NCI-H1092 (cell line): ENCODE measurements at regions not wholly inside any gene's neighbourhood (a gene's known extent, or its start where the extent isn't known, plus 50 kb on each side); places are given as distances from the start of the nearest gene placed in this dataset.
"Not testable (repeated sequence)": the region's sequence is repeated elsewhere in the genome, so short reads cannot be mapped to it uniquely, and the experiment has no call there.

ENCODE experiments used
- DNase-seq: peaks from one replicate; lab custom pipeline; 2025; lab: John Stamatoyannopoulos, UW

DNA sequence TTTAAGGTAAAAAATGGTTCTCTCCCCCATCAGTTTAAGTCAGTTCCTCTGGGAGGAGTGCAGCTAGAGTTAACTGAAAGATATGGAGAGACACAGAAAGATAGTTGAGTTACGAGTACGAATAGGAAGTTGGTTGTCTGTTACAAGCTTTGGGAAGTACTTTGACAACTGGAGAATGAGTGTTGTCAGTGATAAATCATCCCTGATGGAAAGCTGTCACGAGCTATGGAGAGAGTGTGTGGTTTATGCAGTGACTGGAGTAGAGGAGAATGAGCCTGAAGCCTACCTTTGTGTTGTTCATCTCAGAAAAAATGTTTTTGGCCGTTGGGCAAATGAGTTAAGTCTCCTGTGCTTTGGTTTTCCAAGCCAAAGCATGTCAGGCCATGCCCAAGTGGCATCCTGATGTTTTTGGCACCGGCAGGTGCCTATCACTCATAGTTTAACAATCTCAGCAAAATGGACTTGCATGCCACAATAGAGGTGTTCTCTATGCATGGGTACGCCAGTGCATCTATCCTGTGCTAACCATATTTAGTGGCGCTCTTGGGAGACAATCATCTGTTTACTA is 350.2 kb downstream of the IRS2 start:
- DNase-seq, result no peak

DNA sequence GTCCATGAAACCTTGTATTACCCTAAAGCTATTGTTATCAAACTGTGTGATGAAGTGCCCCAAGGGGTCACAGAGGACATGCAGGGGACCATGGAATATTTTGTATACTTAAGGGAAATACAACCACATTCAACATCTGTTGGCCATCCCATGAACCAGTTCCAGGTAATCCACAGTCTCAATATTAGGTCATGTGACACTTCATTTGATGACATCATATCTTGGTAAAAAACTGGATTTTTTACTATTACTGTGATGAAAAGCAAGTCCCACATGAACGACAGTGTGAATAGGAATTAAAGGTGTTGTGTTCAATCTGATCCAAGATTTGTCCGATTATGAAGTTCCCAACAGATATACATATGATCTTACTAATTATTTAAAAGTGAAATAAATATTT is 355.2 kb downstream of the IRS2 start:
- no peak for DNase-seq

DNA sequence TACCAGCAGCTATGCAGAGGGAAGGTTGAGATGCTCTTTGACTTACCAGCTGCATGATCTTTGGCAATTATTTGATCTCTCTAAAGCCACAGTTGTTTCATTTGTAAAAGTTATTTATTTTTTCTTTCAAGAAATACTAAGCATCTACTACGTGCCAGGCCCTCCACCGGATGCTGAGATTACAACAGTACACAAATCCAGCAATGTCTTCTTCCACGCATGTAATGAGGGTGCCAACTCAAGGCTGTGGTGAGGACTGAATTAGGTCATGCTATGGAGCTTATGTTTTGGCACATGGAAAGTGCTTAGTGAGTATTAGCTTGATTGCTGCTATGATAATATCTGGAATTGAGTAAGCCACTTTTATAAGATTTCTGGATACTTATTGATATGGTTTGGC is 358.2 kb downstream of the IRS2 start:
- no peak for DNase-seq

DNA sequence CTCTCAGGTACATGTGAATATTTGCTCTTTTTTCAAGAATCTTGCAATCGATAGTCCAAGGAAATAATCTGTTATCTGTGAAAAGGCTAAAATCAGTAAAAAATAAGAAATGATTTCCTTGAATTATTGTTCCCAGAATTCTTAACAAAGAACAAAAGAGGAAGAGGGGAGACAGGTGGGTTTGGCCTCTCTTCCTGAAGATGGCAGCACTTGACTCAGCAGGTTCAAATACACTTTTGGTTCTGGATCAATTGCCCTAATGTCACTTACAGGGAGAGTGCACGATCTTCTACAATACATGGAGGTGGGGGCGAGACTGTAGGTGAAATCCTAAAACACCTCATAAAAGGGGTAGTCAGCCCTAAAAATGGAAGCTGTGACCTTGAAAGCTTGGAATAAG is 358.7 kb downstream of the IRS2 start:
- DNase-seq, result no peak

DNA sequence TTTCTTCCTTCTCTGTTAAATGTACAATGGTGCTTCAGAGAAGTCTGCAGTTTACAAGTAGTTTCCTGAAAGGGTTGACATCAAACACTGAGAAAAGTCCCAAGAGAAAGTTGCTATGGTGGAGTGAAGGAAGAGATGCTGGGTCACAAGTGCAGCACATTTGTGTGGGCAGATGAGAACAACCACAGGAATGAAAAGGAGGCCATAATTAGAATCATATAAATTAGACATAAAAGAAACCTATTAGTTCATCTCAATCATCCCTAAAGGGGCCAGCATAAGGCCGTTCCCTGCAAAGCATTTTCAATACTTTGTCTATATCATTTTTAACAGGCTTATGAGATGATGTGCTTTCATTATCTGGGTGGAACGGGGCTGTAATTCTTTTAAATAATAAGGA is 359.2 kb downstream of the IRS2 start:
- no peak for DNase-seq

DNA sequence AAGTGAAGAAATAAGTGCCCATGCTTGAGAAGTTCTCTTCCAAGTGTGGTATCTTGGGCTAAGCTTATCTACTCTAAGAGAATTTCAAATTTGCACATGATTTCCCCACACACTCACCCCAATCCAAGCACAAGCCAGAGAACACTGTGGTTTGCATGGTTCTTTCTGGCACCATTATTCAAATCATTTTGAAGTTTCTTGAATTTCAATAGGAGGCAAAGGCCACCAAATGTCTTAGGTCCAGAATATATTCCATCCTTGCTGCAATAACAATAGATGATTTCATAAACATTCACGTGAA is 359.7 kb downstream of the IRS2 start:
- DNase-seq, result no peak

DNA sequence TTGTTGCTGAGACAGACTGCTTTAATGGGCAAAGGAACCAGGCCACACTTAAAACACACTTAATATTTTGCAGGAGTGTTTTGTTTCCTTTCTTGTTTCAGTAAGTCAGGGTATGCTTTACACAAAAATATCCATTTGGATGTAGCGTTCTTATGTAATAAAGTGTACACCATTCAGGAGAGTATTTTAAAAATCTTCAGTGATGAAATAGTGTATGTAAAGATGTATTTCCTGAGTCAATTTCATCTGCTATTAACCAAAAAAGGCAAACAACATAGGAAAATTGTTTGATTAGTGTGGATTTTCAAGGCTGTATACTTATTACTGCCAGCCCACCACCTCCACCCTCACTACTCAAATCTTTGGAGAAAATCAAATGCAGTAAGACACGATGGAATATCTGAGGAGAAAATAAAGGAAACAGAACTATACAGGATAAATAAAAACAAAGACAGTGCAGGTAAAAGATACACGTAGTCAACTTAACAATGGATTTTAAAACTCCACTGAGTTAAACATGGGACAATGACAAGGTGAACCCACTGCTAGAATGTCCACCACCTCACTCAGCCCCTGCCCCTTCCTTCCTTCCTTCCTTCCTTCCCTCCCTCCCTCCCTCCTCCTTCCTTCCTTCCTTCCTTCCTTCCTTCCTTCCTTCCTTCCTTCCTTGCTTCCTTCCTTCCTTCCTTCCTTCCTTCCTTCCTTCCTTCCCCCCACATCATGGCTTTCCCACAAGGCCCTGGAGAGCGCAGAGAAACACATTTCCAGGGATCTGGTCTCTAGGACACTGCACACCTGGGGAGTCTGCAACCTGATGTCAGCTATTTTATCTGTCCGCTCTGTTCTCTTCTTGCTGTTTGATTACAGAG is 360.3 kb downstream of the IRS2 start:
- no peak for DNase-seq

DNA sequence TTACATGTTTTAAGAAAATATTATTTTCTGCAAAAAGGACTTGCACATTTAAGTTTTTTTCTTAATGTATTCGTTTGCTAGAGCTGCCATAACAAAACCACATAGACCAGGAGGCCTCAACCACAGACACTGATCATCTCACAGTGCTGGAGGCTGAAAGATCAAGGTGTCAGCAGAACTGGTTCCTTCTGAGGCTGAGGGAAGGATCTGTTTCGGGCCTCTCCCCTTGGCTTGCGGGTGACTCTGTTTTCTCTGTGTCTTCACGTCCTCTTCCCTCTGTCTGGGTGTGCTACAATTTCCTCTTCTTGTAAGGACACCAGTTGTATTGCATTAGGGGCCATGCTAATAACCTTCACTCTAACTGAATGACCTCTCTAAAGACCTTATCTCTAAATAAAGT is 364.2 kb downstream of the IRS2 start:
- DNase-seq, result no peak

DNA sequence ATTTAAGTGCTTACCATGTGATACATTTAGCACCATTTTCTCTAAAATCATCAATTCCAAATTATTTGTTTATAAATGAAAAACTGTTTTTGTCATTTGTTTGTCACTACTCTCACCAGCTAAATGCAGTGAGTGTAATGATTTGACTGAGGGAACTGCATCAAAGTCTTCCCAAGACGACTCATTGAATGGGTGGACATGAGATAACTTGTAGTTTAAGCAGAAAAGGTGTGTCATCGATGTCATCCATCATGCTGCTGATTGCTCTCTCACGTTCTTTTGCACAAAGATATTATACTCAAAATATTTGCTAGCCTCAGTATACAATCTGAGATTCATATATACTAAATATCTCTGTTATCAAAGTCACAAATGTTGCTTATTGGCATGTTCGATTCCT is 366.5 kb downstream of the IRS2 start:
- DNase-seq, result no peak

DNA sequence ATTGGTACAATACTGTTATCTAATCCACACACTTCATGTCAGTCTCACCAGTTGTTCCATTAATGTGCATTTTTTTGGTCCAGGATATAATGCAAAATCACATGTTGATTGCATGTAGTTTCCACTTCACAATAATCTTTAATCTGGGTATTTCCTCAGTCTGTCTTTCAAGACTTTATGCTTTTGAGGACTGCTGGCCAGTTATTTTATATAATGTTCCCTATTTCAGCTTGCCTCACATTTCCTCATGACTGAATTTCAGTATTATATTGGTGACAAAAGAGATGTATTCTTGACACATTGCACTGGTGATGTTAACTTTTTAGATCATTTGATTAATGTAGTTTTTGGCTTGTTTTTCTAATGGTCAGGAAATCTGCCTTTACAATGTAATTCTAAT is 368.3 kb downstream of the IRS2 start:
- DNase-seq, result no peak

DNA sequence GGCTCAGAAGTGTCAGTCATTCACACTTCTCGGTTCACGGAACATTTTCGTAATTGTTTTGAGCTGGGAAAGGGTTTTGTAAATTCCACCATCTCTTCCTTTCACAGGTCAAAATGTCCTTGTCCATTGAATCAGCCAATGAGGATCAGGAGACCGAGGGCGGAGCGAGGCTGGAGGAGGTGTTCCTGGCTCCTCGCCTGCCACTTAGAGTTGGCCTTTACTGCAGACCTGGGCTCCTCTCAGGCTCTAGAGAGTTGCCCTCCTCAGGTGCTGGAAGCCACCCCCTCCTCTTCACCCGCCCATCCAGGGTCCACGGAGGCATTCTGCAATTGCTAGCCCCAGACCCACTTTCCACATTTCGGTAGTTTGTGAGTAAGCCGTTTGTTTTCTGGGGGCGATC is 370.4 kb downstream of the IRS2 start:
- no peak for DNase-seq

DNA sequence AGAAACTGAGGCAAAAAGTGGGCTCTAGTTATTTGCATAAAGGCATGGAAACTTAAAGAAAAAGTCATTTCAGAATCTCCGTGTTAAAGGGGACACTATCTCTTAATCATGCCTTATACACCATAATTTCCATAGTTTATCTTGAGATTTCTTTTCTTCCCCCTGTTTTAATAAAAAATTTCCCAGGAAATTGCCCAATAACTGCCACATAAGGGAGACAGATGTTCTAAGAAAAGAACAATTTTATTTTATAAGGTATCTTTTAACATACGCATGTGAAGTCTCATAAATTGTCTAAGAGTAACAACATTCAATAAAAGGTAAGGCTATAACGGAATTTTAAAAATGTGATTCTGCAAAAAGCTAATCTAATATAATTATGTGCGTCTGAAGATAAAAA is 371.3 kb downstream of the IRS2 start:
- no peak for DNase-seq

DNA sequence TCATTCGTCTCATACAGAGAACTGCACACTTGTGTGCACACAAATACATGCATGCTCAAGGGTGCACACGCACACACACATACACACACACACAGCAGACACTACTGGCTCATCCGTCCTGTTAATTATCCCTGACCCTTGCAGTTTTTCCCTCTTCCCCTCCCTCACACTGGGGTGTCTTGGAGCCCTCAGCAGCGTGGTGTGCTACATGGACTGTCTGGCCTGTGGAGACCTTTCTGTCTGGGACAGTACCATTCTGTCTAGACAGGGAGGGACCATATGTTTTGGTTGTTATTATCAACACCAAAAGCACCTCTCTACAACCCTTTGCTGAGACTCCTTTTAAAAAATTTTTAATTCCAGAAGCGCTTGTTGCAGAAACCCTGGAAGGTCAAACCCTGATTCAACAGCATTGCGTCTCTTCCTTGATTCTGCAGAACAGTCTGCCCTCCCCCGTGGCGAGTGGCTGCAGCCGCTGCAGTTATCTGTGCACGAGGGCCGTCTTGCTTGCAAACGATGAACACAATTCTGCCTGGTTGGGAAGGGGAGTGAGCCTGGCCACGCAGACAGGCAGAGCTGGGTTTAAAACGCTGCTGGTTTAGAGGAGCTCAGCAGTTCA is 374.0 kb downstream of the IRS2 start:
- peak; percentile 90 for DNase-seq

DNA sequence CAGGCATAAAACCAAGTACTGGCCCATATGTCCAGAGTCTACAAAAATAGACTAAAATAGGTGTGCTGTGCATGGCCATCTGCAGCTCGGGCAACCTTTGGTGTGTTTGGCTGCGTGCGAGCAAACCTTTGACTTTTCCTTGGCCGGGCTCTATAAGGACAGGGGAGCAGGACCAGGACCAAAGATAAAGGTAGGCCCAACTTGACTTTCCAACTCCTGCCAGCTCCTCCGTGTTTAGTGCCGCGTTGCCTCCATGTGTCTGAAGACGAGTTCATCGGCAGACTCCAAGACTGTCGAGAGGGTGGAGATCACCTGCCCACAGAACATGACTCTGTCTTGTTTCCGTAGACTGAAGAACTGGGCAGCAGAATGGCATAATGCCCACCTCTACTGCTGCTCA is 375.5 kb downstream of the IRS2 start:
- no peak for DNase-seq

DNA sequence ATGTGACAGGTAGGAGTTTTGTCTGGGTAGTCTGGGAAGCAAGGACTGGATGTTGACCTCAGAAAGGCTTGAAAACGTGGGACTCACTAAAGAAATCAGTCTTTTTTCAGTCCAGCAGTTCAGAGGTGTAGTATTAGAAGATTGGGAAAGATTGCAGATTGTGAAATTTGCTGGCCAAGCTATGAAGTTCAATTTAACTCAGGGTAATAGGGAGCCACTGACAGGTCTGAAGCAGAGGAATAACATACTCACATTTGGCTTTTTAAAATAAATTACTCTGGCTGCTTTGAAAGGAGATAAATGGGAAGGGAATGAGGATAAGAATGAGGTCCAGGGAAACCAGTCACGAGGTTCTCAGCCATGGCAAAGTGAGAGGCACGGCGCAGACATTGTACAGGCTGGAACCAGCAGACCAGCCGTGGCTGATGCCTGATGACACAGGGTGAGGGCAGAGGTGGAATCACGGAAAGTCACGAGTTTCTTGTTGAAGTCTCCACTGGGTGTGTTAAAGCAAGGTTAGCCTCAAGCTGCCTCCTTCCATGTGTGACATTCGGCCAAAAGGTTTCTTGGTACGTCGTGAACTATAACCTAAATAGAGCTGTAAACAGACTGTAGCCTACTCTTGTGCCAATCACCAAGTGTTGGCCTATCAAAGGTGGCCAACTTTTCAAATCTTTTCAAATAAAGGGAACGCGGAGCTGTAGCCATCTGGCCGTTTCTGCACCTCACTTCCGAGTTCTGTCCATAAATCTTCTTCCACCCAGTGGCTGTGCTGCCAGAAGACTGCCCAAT is 377.6 kb downstream of the IRS2 start:
- DNase-seq, result no peak

DNA sequence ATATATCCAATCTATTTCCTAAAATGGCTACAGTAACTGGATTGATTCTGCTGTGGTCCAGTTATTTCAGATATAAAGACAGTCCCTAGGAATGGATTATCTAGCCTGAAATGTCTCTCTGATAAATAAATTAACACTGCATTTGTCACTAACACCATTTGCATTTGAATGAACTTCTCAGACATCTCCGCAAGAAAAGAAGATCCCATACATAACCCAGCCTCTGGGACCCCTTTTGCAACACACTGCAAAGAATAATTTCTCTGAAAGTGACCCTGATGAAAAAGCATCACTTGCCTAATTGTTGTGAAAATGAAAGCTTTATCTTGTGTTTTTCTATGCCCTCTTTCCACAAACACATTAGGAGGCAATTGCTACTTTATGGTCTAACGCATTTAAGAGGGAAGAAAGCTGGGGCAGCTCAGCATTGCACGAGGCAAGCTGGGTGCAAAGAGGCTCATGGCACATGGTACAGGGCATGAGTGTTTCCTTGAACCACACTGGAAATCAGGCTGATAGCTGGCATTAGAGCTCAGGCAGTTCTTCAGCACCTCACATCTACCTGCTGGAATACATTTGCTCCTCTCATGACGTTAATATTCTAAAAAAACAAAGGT is 379.9 kb downstream of the IRS2 start:
- DNase-seq, result no peak

DNA sequence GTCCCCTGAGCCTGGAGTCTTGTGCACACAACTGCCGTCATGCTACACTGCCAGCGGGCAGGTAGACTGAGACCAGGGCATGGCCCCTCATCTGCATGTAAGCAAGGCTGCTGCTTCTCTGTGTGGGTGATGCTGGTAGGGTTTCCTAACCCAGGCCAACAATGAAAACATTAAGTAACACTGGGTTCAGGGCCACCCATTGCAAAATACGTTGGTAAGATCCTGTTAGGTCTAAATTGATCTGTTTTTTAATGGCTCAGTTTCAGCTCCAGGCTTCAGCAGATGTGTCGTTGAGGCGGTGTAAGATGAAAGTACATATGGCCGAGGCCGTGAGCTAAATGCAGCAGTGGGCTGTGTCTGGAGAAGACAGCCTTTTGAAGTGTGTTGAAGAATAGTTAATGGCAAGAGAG is 383.4 kb downstream of the IRS2 start:
- no peak for DNase-seq

DNA sequence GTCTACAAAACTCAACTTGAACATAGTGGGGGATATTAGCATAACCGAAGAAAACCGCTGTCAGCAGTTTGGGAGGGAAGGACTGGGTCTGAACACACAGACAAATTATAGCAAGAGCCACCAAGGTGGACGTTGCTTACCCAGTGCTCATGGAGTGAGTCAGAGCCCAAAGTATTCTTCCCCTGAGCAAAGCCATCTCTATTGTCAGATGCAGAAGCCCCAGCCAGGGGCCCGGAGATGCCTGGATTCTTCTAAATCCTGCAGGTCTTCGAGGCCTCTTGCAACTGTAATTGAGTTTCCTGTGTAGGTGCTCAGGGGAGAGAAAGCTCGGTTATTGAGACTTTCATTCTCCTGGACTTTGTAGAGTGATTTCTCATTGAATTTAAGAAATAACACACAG is 384.5 kb downstream of the IRS2 start:
- DNase-seq, result no peak

DNA sequence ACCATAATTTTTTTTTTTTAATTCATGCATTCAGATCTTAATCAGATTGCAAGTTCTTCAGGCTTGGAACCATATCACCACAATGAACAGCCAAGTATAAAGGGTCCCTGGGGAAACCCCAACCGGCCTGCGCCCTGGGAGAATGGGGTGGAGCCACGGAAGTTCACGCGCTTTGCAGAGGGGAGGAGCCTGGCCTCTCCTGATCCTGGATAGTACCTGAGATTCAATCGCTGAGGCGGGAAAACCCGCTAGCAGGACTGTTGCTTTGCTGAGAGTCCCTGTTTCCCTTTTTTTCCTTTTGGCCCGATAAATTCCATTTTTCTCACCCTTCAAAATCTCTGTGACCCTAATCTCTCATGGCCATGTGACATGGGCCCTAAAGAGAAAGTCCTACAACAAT is 385.1 kb downstream of the IRS2 start:
- DNase-seq, result no peak

DNA sequence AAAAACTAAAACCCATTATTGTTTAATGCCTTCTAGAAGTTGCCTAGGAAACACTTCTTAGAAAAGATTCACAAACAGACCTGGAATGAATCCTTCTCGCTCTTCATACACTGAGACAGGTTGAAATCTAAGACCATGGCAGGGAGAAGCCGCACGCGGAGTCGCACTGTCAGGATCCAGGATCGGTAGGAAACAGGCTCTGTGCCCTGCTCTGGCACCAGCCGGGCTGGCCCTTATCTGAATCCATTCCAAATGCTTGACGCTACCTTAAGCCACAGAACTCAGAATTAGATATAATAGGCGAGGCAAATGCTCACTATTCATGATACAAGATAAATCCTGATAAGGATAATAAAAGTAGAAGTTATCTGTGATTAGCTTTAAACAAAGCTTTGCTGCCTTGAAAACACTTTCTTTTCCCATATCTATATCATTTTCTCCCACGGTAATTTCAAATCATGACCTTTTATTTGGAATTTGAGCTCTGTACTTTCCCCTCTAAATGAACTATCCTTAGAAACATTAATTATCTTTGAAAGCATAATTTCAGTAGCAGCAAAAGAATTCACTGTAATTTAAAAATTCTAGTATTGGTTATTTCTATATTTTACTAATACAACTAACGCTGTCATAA is 385.6 kb downstream of the IRS2 start:
- DNase-seq, result no peak

DNA sequence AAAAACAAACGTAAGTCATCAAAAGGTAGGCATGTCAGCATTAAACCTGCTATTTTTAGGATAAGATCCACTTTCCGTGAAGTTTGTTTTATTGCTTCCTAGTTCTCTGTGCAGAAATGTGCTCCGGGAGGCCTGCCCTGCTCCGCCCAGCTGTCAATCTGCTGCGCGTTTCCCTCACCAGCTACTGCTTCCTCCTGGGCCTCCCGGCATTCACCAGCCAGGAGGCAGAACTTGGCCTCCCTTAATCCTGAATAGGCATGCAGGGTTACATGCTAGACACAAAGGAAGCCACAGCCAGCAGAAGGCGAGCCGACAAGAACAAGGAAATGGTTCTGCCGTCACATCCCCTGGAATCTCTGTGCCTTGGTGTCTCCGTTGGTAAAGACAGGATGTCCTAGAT is 386.2 kb downstream of the IRS2 start:
- DNase-seq, result no peak

DNA sequence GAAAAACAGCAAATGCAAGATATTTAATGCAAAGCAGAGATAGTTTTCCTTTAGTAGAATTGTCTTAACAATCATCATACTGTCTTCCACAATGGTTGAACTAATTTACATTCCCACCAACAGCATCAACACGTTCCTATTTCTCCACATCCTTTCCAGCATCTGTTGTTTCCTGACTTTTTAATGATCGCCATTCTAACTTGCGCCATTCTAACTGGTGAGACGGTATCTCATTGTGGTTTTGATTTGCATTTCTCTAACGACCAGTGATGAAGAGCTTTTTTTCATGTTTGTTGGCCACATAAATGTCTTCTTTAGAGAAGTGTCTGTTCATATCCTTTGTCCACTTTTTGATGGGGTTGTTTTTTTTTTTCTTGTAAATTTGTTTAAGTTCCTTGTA is 388.3 kb downstream of the IRS2 start:
- DNase-seq, result not testable (repeated sequence)
